ENCODE measurements at regions not wholly inside any gene's neighbourhood (a gene's known extent, or its start where the extent isn't known, plus 50 kb on each side); places are given as distances from the start of the nearest gene placed in this dataset.
A peak's percentile ranks its signal among the peaks of the same experiment; 100 is the strongest.

DNA sequence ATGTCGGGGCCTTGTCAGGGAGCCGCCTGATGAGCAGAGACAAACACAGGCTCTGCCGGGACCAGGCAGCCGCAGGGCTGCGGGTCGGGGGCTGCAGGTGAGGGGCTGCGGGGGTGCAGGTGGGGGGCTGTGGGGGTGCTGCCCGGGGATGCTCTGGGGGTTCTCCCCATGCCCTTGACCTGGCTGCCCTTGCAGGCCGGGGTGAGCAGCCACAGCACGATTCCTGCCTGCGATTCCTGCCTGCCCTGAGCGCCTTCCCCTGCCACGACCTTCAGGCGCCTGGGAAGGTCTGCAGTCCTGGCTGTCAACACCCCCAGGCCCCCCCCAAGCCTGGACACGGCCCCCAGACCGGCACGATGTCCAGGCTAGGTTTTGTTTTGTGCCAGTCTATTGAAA lies 106.3 kb downstream of the FAM53A start:
- no peak overlapping the region for H3K4me3 Mint-ChIP-seq
- H3K36me3 Mint-ChIP-seq (ENCODE audit: low read depth) = no peaks in the 10 kb centered on the region

GRCh38 chr4:1576961-1577821 lies 106.9 kb downstream of the FAM53A start:
- Mint-ChIP-seq H3K36me3 (ENCODE audit: low read depth) (no peaks in the 10 kb centered on the region), H3K27me3 (ENCODE audit: low read depth) (peaks cover 30% of the 10 kb centered on the region), H3K9me3 (no peaks in the 10 kb centered on the region), H3K27ac (ENCODE audit: unreplicated experiment) (no peak overlapping the region), H3K4me3 (no peak overlapping the region), H3K4me1 (peaks cover 11% of the 10 kb centered on the region)
- no peak for DNase-seq (ENCODE audit: low read depth, low spot score)
- TF ChIP-seq, protein P1, sequence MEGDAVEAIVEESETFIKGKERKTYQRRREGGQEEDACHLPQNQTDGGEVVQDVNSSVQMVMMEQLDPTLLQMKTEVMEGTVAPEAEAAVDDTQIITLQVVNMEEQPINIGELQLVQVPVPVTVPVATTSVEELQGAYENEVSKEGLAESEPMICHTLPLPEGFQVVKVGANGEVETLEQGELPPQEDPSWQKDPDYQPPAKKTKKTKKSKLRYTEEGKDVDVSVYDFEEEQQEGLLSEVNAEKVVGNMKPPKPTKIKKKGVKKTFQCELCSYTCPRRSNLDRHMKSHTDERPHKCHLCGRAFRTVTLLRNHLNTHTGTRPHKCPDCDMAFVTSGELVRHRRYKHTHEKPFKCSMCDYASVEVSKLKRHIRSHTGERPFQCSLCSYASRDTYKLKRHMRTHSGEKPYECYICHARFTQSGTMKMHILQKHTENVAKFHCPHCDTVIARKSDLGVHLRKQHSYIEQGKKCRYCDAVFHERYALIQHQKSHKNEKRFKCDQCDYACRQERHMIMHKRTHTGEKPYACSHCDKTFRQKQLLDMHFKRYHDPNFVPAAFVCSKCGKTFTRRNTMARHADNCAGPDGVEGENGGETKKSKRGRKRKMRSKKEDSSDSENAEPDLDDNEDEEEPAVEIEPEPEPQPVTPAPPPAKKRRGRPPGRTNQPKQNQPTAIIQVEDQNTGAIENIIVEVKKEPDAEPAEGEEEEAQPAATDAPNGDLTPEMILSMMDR (conservative IDR thresholded peaks at IDR 0.05) = no peak

More for the DNA sequence above, 106.3 kb downstream of the FAM53A start:
- Mint-ChIP-seq H3K27me3 (ENCODE audit: low read depth) (peaks cover 30% of the 10 kb centered on the region), H3K27ac (ENCODE audit: unreplicated experiment) (no peak overlapping the region), H3K9me3 (no peaks in the 10 kb centered on the region), H3K4me1 (peaks cover 8% of the 10 kb centered on the region)
- TF ChIP-seq, protein P1 (conservative IDR thresholded peaks at IDR 0.05) = no peak
- no peak for DNase-seq (ENCODE audit: low read depth, low spot score)

- H3K9me3 Mint-ChIP-seq = no peaks in the 10 kb centered on the region
- TF ChIP-seq, protein P1 (conservative IDR thresholded peaks at IDR 0.05) = no peak
- peaks cover 17% of the 10 kb centered on the region for H3K4me1 Mint-ChIP-seq
- peak overlapping the region; percentile 35 for H3K27ac Mint-ChIP-seq (ENCODE audit: unreplicated experiment)
- H3K36me3 Mint-ChIP-seq (ENCODE audit: low read depth) = no peaks in the 10 kb centered on the region
- peaks cover 25% of the 10 kb centered on the region for H3K27me3 Mint-ChIP-seq (ENCODE audit: low read depth)
- no peak for DNase-seq (ENCODE audit: low read depth, low spot score)
- no peak overlapping the region for H3K4me3 Mint-ChIP-seq
Observed at GRCh38 chr4:1576304-1576960, 107.7 kb downstream of the FAM53A start.

- Mint-ChIP-seq H3K4me1 (peaks cover 14% of the 10 kb centered on the region), H3K27me3 (ENCODE audit: low read depth) (peaks cover 22% of the 10 kb centered on the region), H3K27ac (ENCODE audit: unreplicated experiment) (peak overlapping the region; percentile 35), H3K4me3 (no peak overlapping the region), H3K36me3 (ENCODE audit: low read depth) (no peaks in the 10 kb centered on the region), H3K9me3 (no peaks in the 10 kb centered on the region)
- no peak for DNase-seq (ENCODE audit: low read depth, low spot score)
- TF ChIP-seq, protein P1 (conservative IDR thresholded peaks at IDR 0.05) = no peak
Observed at GRCh38 chr4:1575418-1576303, 108.5 kb downstream of the FAM53A start.

Measured in neural crest cell (in vitro differentiated cells).